ENCODE measurements at regions not wholly inside any gene's neighbourhood (a gene's known extent, or its start where the extent isn't known, plus 50 kb on each side); places are given as distances from the start of the nearest gene placed in this dataset.

DNA sequence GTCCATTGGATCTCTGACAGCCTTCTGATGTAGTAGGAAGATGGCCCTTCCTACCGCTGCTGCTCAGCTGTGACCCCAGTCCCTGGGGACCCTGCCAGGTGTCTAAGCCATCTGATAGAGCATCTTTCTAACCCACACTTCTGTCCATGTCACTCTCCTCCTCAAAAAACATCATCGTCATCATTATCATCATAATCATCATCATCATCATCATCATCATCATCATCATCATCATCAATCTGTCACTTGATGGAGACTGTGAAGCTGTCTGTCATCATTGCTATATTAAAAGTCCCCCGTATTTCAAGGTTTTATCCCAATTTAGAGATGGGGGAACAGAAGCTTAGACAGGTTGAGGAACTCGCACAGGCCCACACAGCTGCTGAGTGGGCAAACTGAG is 75.1 kb upstream of the SLC6A11 start:
- TF ChIP-seq CTCF (IDR thresholded peaks at IDR 0.05) (no peak), POLR2A (IDR thresholded peaks at IDR 0.05) (no peak)

Data from prostate gland (tissue), 2 donors.